ENCODE measurements at regions not wholly inside any gene's neighbourhood (a gene's known extent, or its start where the extent isn't known, plus 50 kb on each side); places are given as distances from the start of the nearest gene placed in this dataset.

DNA sequence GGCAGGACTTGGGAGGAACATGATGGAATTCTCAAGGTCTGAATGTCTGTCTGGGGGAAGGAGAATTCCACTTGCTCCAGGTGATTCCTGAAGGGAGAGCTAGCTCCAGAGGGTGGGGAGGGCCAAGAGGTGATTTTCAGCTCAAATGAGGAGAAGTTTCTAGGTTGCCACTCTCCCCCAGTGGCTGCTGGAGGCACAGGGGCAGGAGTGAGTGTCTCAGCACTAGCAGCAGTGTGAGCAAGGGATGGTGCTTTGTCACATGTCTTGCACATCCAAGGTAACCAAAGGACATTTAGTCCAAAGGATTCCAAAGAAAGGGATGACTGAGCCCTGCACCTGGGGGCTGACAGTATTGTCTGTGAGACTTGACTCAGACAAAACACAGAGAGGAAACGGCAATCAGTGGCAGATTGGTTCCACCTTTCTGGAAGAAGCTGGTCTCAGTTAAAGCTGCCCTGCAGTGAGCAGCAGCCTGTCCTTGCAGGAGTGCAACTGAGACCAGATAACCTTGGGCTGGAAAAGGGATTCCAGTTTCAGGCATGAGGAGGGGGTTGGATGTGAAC is 51.2 kb upstream of the PCBD1 start:
- no peaks in the 10 kb centered on the region for H3K27me3 Mint-ChIP-seq
- DNase-seq (ENCODE audit: low spot score) = no peak
- H3K4me1 Mint-ChIP-seq (ENCODE audit: low read depth in 2 of 2) = peaks cover 0 to 3% of the 10 kb centered on the region in 2 donors
- no peak overlapping the region for H3K27ac Mint-ChIP-seq
- no peaks in the 10 kb centered on the region for H3K36me3 Mint-ChIP-seq
- no peak for ATAC-seq
- no peaks in the 10 kb centered on the region for H3K9me3 Mint-ChIP-seq
- H3K4me3 Mint-ChIP-seq = no peak overlapping the region

DNA sequence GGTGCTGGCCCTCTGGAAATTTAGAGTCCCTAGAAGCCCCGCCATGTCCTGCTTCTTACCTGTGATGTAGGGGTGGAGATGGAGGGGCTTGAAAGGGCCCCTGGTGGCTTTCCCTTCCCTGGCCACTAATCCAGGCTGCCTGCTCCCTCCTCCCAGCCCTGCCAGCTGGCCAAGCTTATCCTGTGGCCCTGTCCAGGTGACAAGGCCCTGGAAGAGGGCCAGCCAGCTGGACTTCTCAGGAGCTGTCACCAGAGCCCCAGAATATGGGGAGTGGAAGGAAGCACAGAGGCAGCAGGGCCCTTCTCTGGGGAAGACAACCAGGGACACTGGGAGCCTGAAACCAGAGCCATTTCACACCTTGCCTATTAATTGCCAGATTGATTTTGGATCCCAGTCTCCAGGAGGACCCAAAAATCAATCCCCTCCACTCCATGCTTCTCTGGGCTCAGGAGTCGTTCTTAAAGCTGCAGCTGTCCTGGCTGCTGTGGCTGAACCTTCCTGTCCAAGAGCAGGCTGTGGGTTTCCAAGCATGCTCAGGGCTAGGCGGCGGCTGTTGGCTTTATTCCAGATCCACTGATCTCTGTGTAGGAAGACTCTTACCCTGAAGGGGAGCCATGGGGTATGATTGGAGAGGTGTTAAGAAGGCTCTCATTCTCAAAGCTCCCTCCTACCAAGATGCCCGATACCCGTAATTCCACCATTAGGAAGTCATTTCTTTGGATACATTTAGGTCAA is 52.6 kb upstream of the PCBD1 start:
- Mint-ChIP-seq H3K27ac (no peak overlapping the region), H3K4me3 (no peak overlapping the region), H3K27me3 (peaks cover 0 to 5% of the 10 kb centered on the region in 2 donors), H3K36me3 (no peaks in the 10 kb centered on the region), H3K4me1 (ENCODE audit: low read depth in 2 of 2) (no peaks in the 10 kb centered on the region), H3K9me3 (no peaks in the 10 kb centered on the region)
- ATAC-seq (no peak), DNase-seq (ENCODE audit: low spot score) (no peak)

DNA sequence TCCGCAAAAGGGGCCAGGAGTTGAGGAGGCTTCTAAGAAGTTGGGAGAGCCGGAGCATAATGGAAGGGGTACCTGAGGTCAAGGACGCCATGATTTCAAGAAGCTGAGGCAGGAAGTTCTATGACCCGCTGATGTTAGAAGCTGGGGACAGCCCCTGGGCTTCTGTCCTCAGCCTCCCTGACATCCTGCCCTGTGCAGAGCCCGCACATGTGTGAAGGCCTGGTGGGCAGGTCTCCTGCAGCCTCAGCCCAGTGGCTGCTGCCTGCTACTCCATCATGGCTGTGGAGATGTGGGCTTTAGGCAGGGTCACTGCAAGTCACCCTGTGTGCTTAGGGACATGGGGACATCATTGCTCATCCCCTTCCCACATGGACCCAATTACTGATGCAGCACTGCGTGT is 53.8 kb upstream of the PCBD1 start:
- no peak for DNase-seq (ENCODE audit: low spot score)
- H3K27ac Mint-ChIP-seq = no peak overlapping the region
- ATAC-seq = no peak
- H3K36me3 Mint-ChIP-seq = no peaks in the 10 kb centered on the region
- H3K9me3 Mint-ChIP-seq = no peaks in the 10 kb centered on the region
- H3K4me1 Mint-ChIP-seq (ENCODE audit: low read depth in 2 of 2) = no peaks in the 10 kb centered on the region
- H3K27me3 Mint-ChIP-seq = peaks cover 0 to 5% of the 10 kb centered on the region in 2 donors
- no peak overlapping the region for H3K4me3 Mint-ChIP-seq

DNA sequence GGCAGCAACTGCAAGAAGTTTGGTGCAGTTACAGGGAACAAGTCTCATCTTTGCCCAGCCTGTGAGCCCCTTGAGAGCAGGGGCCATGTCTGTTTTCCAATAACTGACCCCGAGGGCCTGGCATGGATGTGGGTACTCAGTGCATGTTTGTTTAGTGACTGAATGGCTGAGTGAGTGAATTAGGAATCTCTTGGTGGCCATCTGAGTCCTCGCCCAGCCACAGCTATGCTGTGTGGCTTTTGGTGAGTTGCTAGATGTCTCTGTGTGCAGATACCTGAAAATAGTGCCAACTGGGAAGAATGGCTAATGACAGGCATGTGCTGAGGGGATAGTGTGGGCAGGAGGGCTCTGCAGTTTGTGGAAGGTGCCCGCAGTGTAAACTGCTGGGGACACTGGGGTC is 54.4 kb upstream of the PCBD1 start:
- H3K9me3 Mint-ChIP-seq = no peaks in the 10 kb centered on the region
- no peak for ATAC-seq

DNA sequence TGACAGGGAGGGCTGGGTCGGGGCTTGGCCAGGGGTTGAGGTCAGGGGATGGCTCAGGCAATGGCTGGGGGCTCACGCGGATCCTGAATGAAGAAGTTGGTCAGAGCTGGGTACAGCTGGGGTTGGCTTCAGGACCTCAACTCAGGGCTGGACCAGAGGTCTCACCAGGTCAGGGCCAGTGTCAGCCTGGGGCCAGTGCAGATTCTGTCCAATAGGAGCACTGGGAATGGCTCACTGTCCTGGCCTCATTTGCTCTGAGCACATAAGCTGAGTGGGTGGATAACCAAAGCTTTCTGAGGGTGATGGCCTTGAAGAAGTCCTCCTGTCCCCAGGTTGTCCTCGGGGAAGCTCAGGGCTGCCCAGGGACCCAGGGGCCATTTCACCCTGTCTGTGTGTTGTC is 54.9 kb upstream of the PCBD1 start:
- ATAC-seq (no peak), DNase-seq (ENCODE audit: low spot score) (no peak)
- no peak overlapping the region for H3K4me3 Mint-ChIP-seq
- no peaks in the 10 kb centered on the region for H3K4me1 Mint-ChIP-seq (ENCODE audit: low read depth in 2 of 2)
- H3K9me3 Mint-ChIP-seq = no peaks in the 10 kb centered on the region
- peaks cover 0 to 5% of the 10 kb centered on the region in 2 donors for H3K27me3 Mint-ChIP-seq
- H3K27ac Mint-ChIP-seq = no peak overlapping the region
- no peaks in the 10 kb centered on the region for H3K36me3 Mint-ChIP-seq

More for the DNA sequence above, 54.4 kb upstream of the PCBD1 start:
- H3K27ac Mint-ChIP-seq = no peak overlapping the region
- no peak overlapping the region for H3K4me3 Mint-ChIP-seq
- H3K36me3 Mint-ChIP-seq = no peaks in the 10 kb centered on the region
- H3K4me1 Mint-ChIP-seq (ENCODE audit: low read depth in 2 of 2) = no peaks in the 10 kb centered on the region
- DNase-seq (ENCODE audit: low spot score) = no peak
- H3K27me3 Mint-ChIP-seq = peaks cover 0 to 5% of the 10 kb centered on the region in 2 donors

DNA sequence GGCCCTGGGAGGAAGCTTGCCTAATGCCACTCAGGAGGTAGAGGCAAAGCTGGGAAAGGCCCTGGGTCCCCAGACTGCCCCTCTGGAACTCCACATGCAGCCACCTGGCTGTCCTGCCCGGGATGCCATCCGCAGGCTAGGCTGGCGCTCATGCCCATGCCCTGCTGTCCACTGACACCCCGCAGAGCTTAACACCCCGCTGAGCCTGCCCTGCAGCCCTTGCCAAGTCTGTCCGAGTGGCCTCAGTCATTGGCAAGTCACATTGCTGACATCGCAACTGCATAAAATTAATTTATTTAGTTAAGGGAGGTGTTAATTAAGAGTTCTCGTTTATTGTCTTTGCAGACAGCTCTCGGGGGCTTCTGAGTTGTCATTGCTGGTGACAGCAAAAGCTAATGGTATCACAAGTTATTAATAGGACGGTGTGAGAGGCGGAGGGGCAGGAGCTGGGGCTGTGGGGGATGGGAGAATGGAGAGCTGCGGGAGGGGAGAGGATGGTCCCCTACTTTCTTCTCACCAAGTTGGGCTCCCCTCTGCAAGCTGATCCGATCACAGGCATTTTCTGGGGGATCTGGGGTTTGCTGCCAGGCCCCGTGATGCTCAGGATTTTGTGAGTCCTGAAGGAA is 55.6 kb upstream of the PCBD1 start:
- ATAC-seq (no peak), DNase-seq (ENCODE audit: low spot score) (no peak)
- H3K27me3 Mint-ChIP-seq = peaks cover 0 to 5% of the 10 kb centered on the region in 2 donors
- no peaks in the 10 kb centered on the region for H3K4me1 Mint-ChIP-seq (ENCODE audit: low read depth in 2 of 2)
- no peak overlapping the region for H3K4me3 Mint-ChIP-seq
- H3K9me3 Mint-ChIP-seq = no peaks in the 10 kb centered on the region
- H3K27ac Mint-ChIP-seq = no peak overlapping the region
- H3K36me3 Mint-ChIP-seq = no peaks in the 10 kb centered on the region

DNA sequence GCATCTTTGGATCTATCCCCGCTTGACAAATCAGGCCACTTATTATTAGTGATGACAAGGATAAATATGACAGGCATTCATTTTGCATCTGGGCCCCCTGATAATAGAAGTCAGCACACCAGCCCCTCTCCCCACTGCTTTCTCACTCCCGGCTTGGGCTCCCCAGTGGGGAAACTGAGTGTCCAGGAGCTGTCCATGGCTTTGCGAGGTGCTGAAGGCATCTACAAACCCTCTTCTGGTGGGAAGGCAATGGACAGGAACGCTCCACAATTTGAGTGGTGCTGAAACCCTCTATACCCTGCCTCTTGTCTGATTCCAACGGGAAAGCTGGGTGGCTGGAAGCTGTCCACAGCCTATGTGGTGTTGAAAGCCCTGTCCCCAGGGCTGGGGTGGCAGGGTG is 61.7 kb upstream of the PCBD1 start:
- H3K27ac Mint-ChIP-seq = no peak overlapping the region

DNA sequence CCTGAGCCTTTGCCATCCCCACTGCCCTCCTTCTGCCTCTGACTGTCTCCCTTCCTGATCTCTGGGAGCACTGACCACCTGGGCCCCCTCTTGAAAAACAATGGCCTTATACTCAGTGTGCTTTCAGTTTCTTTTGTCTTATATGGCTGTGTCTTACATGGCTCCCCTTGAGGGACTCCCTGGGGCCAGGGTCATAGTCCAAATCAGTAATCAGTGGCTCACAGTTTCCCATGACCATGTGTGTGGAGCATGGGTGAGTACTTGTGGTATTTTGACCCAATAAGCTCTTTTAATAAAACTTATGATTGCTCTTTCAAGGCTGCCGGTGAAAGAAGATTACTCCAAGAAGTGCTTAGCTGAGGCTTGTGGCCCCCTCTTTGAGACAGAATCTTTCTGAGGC is 62.4 kb upstream of the PCBD1 start:
- no peak overlapping the region for H3K27ac Mint-ChIP-seq
- H3K27me3 Mint-ChIP-seq = peaks cover 0 to 3% of the 10 kb centered on the region in 2 donors
- ATAC-seq = no peak
- H3K9me3 Mint-ChIP-seq = no peaks in the 10 kb centered on the region
- H3K4me1 Mint-ChIP-seq (ENCODE audit: low read depth in 2 of 2) = no peaks in the 10 kb centered on the region
- H3K36me3 Mint-ChIP-seq = no peaks in the 10 kb centered on the region
- H3K4me3 Mint-ChIP-seq = no peak overlapping the region
- DNase-seq (ENCODE audit: low spot score) = no peak

More for the DNA sequence above, 61.7 kb upstream of the PCBD1 start:
- Mint-ChIP-seq H3K36me3 (no peaks in the 10 kb centered on the region), H3K4me3 (no peak overlapping the region), H3K4me1 (ENCODE audit: low read depth in 2 of 2) (no peaks in the 10 kb centered on the region), H3K9me3 (no peaks in the 10 kb centered on the region), H3K27me3 (peaks cover 0 to 3% of the 10 kb centered on the region in 2 donors)
- ATAC-seq (no peak), DNase-seq (ENCODE audit: low spot score) (no peak)

DNA sequence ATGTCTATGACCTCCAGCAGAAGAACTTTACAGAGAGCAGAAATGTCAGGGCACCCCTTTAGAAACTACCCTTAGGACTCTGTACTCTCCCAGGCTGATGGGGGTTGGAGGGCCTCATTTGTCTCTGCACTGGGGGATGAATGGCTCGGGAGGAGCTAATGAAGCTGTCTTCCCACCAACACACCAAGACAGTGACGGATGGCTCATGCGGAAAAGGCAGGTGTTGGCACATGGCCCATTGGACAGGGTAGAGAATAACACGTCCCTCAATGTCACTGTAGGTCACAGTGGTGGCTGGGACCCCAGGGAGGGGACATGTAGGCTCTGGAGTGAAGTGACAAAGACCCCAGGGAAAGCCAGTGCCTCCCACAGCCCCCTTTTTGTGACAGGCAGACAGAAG is 64.0 kb upstream of the PCBD1 start:
- ATAC-seq = no peak
- Mint-ChIP-seq H3K27ac (no peak overlapping the region), H3K36me3 (no peaks in the 10 kb centered on the region), H3K9me3 (no peaks in the 10 kb centered on the region), H3K27me3 (peaks cover 0 to 7% of the 10 kb centered on the region in 2 donors), H3K4me1 (ENCODE audit: low read depth in 2 of 2) (no peaks in the 10 kb centered on the region), H3K4me3 (no peak overlapping the region)
- no peak for DNase-seq (ENCODE audit: low spot score)

DNA sequence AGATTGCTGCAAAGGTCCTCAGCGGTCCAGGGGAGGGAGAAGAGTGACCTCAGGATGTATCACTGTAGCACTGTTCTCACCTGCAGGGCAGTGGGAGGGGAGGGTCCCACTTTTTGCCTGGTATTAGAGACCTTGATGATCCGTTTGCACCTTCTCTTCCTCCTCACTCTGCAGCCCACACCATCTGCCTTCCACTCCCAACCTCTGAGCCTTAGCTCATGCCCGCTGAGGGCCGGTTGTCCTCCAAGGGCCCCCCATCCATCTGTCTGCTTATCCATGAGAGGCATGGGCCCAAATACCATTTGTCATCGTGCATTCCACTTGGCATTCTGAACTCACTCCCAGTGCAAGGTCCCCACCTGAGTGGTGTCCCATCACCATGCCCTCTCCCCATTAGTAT is 64.6 kb upstream of the PCBD1 start:
- H3K27me3 Mint-ChIP-seq = peaks cover 0 to 7% of the 10 kb centered on the region in 2 donors
- H3K27ac Mint-ChIP-seq = no peak overlapping the region
- no peaks in the 10 kb centered on the region for H3K4me1 Mint-ChIP-seq (ENCODE audit: low read depth in 2 of 2)
- DNase-seq (ENCODE audit: low spot score) (no peak), ATAC-seq (no peak)
- H3K36me3 Mint-ChIP-seq = no peaks in the 10 kb centered on the region
- no peaks in the 10 kb centered on the region for H3K9me3 Mint-ChIP-seq
- H3K4me3 Mint-ChIP-seq = no peak overlapping the region

DNA sequence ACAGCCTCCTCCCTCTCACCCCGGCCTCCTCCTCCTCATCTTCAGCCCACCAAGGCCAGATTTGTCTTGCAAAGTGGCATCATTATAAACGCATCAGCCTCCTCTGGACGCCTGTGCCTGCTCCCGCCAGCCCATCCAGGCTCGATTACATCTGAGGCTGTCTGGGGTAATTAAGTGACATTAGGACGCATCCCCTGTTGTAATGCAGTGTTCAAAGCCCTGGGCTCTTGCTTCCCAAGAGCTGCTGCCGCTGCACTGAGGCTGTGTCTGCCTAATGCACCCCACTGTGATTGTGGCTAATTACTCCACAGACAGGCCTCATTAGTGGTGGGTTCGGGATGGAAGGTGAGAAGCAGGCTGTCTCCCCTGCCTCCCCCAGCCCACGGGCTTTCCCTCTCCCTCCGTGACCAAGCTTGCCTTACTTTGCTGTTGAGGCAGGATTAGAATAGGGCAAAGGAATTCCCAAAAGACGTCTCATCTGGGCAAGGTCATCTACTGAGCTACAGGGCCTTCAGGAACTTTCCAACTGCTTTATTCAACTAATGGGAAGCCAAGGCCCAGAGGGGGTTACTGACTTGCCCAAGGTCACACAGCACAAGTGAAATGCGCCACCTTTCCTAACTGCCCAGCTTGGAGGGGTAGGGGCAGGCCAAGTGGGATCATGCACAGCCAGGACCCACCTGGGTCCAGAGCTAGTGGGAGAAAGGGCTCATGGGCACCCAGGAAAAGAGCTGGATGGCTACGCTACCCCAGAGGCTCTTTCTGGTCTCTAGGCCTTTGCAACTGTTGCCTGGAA is 66.2 kb upstream of the PCBD1 start:
- H3K4me1 Mint-ChIP-seq (ENCODE audit: low read depth in 2 of 2) = no peaks in the 10 kb centered on the region
- peaks cover 0 to 7% of the 10 kb centered on the region in 2 donors for H3K27me3 Mint-ChIP-seq
- ATAC-seq (no peak), DNase-seq (ENCODE audit: low spot score) (no peak)
- H3K9me3 Mint-ChIP-seq = no peaks in the 10 kb centered on the region
- H3K36me3 Mint-ChIP-seq = no peaks in the 10 kb centered on the region
- no peak overlapping the region for H3K4me3 Mint-ChIP-seq
- H3K27ac Mint-ChIP-seq = no peak overlapping the region

DNA sequence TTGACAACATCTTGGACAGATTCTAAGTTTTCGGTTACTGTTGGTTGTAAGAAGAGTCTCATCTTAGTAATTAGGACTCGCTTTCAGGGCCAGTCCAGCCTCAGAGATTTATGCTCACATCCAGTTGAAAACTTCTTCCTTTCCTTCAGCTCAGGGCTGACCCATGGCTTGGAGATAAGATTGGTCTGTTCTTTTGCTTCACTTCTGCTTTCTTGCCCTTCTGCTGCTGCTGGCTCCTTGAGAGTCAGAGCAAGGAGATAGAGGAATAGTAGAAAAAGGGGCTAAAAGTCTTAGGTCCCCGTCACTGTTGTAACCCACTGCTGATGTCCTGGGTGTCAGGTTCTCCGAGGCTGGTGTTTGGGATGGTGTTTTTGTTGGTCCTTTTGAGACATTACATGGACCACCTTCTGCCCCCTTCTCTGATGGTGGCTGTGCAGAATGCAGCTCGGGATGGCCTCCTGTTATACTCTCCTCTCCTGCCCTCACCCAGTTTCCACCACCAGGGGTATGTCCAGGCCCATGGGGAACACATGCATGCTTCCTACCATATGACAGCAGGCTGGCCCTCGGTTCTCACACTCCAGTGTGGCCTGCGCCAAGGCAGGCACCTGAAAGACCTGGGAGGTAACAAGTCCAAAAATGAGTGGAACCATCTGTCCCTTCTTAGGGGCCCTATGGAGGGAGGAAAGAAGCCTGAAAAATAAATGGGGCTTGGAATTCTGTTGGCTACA is 67.8 kb upstream of the PCBD1 start:
- H3K9me3 Mint-ChIP-seq = no peaks in the 10 kb centered on the region
- no peak overlapping the region for H3K4me3 Mint-ChIP-seq
- peak in 1 of 2 donors; percentile 44 for ATAC-seq
- peaks cover 0 to 7% of the 10 kb centered on the region in 2 donors for H3K27me3 Mint-ChIP-seq
- no peak overlapping the region for H3K27ac Mint-ChIP-seq
- H3K4me1 Mint-ChIP-seq (ENCODE audit: low read depth in 2 of 2) = no peaks in the 10 kb centered on the region
- no peaks in the 10 kb centered on the region for H3K36me3 Mint-ChIP-seq
- no peak for DNase-seq (ENCODE audit: low spot score)

DNA sequence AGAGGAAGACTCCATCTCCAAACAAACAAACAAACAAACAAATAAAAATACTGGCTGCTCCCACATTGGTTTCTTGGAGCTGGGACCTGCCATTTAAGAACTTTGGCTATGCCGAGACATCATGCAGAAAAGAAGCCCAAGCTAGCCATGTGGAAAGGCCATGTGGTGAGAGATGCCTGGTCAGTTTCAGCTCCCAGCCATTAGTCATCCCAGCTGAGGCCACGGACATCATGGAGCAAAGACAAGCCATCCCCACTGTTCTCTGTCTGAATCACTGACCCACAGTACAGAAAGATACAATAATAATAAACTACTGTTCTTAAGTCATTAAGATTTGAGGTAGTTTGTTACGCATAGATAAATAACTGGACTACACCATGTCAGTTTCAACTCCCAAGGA is 70.0 kb upstream of the PCBD1 start:
- DNase-seq (ENCODE audit: low spot score) = no peak
- no peaks in the 10 kb centered on the region for H3K9me3 Mint-ChIP-seq
- H3K36me3 Mint-ChIP-seq = no peaks in the 10 kb centered on the region
- no peak overlapping the region for H3K4me3 Mint-ChIP-seq
- peaks cover 8 to 12% of the 10 kb centered on the region in 2 donors for H3K27me3 Mint-ChIP-seq
- H3K4me1 Mint-ChIP-seq (ENCODE audit: low read depth in 2 of 2) = no peaks in the 10 kb centered on the region
- H3K27ac Mint-ChIP-seq = no peak overlapping the region
- ATAC-seq = no peak

Measured in natural killer cell treated with Interleukin-12 subunit alpha and Interleukin-12 subunit beta and Interleukin-15 and Interleukin-18, amount 100 ng/mL, for 72 hours (primary cell).